MCF 10A (cell line): ENCODE measurements at regions not wholly inside any gene's neighbourhood (a gene's known extent, or its start where the extent isn't known, plus 50 kb on each side); places are given as distances from the start of the nearest gene placed in this dataset.
A peak's percentile ranks its signal among the peaks of the same experiment; 100 is the strongest.

Source experiments
- BruUV-seq: library from RNA; stranded (reverse); fragments of 400-500 nt; replicated peaks from 2 replicates; lab custom pipeline; 2021; lab: Mats Ljungman, UMichigan
- CTCF ChIA-PET: fragments of 300-600 bp; sonication (Branson Sonifier 250); formaldehyde crosslinking; extraction: SDS; loops from one replicate; lab custom pipeline; 2021; ENCODE audit warnings: antibody characterized with exemption, inconsistent platforms; lab: Yijun Ruan, JAX
- POLR2A ChIA-PET: fragments of 300-600, 350-650 bp; sonication (Branson Sonifier 250); formaldehyde crosslinking; extraction: SDS; loops from one replicate; lab custom pipeline; 2020; ENCODE audit warnings: antibody characterized with exemption, inconsistent platforms; lab: Yijun Ruan, JAX
- DNase-seq: peaks from one replicate; pipeline ENCODE4 v3.0.0-alpha.2; 2018; ENCODE audit not compliant: unreplicated experiment
- H3K27ac Mint-ChIP-seq: one replicate; pipeline ENCODE4 v1.8.0; 2022; ENCODE audit warnings: mild to moderate bottlenecking, low read depth, mixed read lengths; ENCODE audit not compliant: unreplicated experiment
- H3K27me3 Mint-ChIP-seq: one replicate; pipeline ENCODE4 v1.8.0; 2022; ENCODE audit warnings: mixed read lengths; ENCODE audit not compliant: insufficient read depth, unreplicated experiment
- H3K36me3 Mint-ChIP-seq: one replicate; pipeline ENCODE4 v1.8.0; 2022; ENCODE audit warnings: mild to moderate bottlenecking, moderate library complexity, mixed read lengths; ENCODE audit not compliant: insufficient read depth, unreplicated experiment
- H3K4me1 Mint-ChIP-seq: one replicate; pipeline ENCODE4 v1.8.0; 2022; ENCODE audit warnings: mixed read lengths; ENCODE audit not compliant: insufficient read depth, unreplicated experiment
- H3K4me3 Mint-ChIP-seq: one replicate; pipeline ENCODE4 v1.8.0; 2022; ENCODE audit warnings: mild to moderate bottlenecking, moderate library complexity, mixed read lengths; ENCODE audit not compliant: unreplicated experiment
- H3K9me3 Mint-ChIP-seq: one replicate; pipeline ENCODE4 v1.8.0; 2022; ENCODE audit warnings: mixed read lengths; ENCODE audit not compliant: unreplicated experiment
- intact Hi-C: fragments of 100-400 bp; cut with micrococcal nuclease; formaldehyde crosslinking; loops from 2 replicates; pipeline ENCODE4 v1.14.1; 2022
- TF ChIP-seq, protein P1 (sequence below): fragments of 200-600 bp; IDR thresholded peaks from one replicate; pipeline ENCODE4 v1.8.0; 2022; ENCODE audit warnings: antibody characterized with exemption, mild to moderate bottlenecking; ENCODE audit not compliant: unreplicated experiment

DNA sequence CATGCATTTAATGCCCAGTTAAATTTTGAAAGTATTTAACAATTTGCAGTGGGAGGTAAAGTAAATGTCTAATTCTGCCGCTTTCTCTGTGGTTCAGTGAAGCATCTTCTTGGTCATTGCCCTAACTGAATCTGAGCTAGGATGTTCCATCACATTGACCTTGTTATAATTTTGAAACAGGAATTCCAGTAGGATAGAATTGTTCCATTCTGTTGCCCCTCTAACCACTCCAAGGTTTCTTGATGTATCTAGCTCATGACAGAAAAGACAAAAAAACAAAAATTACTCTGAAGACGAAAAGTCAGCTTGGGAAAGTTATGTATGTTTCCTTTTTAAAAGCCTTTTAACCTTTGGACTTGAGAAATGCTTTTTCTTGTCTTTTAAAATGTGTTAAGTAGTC lies 297.0 kb upstream of the FAT1 start:
- no peaks in the 10 kb centered on the region for H3K9me3 Mint-ChIP-seq
- ChIA-PET POLR2A (interaction anchor here (0.7 kb wide), 1 partner anchor 176 kb away, joined by 3 read pairs; no protein-coding TSS in a partner anchor), CTCF (no interaction called here)
- H3K27ac Mint-ChIP-seq: no peak overlapping the region
- intact Hi-C loops: no loop called here
- H3K36me3 Mint-ChIP-seq: no peaks in the 10 kb centered on the region
- no peaks in the 10 kb centered on the region for H3K27me3 Mint-ChIP-seq
- no peaks in the 10 kb centered on the region for H3K4me1 Mint-ChIP-seq
- BruUV-seq: no TSS peak
- TF ChIP-seq, protein P1, sequence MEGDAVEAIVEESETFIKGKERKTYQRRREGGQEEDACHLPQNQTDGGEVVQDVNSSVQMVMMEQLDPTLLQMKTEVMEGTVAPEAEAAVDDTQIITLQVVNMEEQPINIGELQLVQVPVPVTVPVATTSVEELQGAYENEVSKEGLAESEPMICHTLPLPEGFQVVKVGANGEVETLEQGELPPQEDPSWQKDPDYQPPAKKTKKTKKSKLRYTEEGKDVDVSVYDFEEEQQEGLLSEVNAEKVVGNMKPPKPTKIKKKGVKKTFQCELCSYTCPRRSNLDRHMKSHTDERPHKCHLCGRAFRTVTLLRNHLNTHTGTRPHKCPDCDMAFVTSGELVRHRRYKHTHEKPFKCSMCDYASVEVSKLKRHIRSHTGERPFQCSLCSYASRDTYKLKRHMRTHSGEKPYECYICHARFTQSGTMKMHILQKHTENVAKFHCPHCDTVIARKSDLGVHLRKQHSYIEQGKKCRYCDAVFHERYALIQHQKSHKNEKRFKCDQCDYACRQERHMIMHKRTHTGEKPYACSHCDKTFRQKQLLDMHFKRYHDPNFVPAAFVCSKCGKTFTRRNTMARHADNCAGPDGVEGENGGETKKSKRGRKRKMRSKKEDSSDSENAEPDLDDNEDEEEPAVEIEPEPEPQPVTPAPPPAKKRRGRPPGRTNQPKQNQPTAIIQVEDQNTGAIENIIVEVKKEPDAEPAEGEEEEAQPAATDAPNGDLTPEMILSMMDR: no peak
- DNase-seq: no peak
- H3K4me3 Mint-ChIP-seq: no peak overlapping the region

DNA sequence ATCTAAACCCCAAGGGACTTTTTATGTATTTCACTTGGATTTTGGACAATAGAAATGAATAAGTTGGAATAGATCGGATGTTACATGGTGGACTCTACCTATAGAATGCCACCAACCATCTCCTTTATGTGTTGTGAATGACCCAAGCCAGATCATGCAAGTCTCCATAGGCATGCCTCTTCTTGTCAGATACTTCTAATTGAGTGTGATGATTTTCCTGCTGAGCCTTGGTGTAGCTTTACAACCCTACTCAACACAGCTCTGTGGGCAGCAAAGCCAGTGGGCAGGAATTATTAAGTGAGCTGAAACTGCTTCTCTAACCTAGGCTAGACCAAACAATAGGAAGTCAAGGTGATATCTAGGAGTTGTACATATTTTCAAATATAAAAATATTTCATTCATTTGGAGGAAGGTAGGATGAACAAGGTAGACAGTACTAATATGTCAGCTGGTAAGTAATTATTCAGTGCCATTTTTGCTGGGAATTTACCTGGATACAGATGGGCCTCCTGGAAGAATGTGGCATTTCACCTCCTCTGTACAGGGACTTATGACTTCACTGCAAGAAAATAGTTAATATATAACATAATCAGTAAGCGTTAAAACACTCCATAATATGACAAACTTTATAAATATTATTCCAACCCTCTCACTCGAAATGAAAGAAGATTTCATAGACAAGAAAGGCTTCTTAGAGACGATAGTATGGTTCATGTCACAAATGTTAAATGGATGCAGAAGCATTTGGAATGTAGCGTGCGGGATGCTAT lies 298.0 kb upstream of the FAT1 start:
- H3K9me3 Mint-ChIP-seq: no peaks in the 10 kb centered on the region
- no peak overlapping the region for H3K27ac Mint-ChIP-seq

DNA sequence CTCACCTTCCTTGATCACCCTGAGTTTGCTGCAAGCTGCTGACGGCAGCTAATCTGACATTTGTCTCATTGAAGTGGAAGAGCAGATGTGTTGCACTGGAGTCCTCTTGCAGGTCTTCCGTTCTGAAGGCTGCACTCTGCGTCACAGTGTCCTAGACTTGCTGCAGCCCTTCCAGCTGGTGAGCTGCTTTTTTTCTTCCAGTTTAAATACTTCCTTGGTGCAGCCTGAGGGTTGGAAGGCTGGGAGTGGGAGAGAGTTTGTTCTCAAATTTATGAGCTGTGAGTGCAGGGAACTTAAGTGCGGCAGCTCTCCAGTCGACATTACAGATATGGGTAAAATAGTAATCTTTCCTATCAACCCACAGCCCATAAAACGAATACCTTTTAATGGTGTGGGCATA lies 303.6 kb upstream of the FAT1 start:
- CTCF ChIA-PET: interaction anchor here (0.6 kb wide), 1 partner anchor 548 kb away, joined by 3 read pairs; no protein-coding TSS in a partner anchor
- no peaks in the 10 kb centered on the region for H3K9me3 Mint-ChIP-seq
- no peaks in the 10 kb centered on the region for H3K27me3 Mint-ChIP-seq
- intact Hi-C loops: no loop called here
- TF ChIP-seq, protein P1: no peak
- no peaks in the 10 kb centered on the region for H3K4me1 Mint-ChIP-seq
- no peak overlapping the region for H3K27ac Mint-ChIP-seq
- no peak overlapping the region for H3K4me3 Mint-ChIP-seq
- DNase-seq: no peak
- no TSS peak for BruUV-seq
- no peaks in the 10 kb centered on the region for H3K36me3 Mint-ChIP-seq
- POLR2A ChIA-PET: no interaction called here

More for the DNA sequence above, 298.0 kb upstream of the FAT1 start:
- DNase-seq: no peak
- CTCF ChIA-PET: no interaction called here
- no peaks in the 10 kb centered on the region for H3K4me1 Mint-ChIP-seq
- POLR2A ChIA-PET: no interaction called here
- no peak overlapping the region for H3K4me3 Mint-ChIP-seq
- H3K36me3 Mint-ChIP-seq: no peaks in the 10 kb centered on the region
- intact Hi-C loops: no loop called here
- TF ChIP-seq, protein P1: no peak
- no peaks in the 10 kb centered on the region for H3K27me3 Mint-ChIP-seq
- BruUV-seq: no TSS peak

DNA sequence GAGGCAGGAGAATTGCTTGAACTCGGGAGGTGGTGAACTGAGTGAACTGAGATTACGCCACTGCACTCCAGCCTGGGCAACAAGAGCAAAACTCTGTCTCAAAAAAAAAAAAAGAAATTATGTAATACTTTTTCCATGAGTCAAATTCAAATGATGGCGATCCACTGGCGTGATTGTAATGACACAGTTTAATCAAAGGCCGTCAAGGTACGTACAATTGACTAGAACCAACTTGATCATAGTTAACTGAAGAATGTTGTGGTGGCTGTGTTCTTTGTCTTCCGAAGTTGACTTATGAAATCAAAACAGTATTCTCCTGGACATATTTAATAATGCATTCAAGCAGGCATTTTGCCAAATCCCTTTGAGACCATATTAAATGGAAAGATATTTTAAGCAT lies 318.6 kb upstream of the FAT1 start:
- H3K27me3 Mint-ChIP-seq: no peaks in the 10 kb centered on the region
- TF ChIP-seq, protein P1: no peak
- no peak overlapping the region for H3K27ac Mint-ChIP-seq
- ChIA-PET CTCF (no interaction called here), POLR2A (no interaction called here)
- DNase-seq: peak; percentile 52
- no peaks in the 10 kb centered on the region for H3K36me3 Mint-ChIP-seq
- intact Hi-C loops: no loop called here
- no peaks in the 10 kb centered on the region for H3K4me1 Mint-ChIP-seq
- H3K4me3 Mint-ChIP-seq: no peak overlapping the region
- no TSS peak for BruUV-seq
- H3K9me3 Mint-ChIP-seq: no peaks in the 10 kb centered on the region
